Esophagus squamous epithelium (tissue), 5 donors: ENCODE measurements at regions not wholly inside any gene's neighbourhood (a gene's known extent, or its start where the extent isn't known, plus 50 kb on each side); places are given as distances from the start of the nearest gene placed in this dataset.
"Not testable (repeated sequence)": the region's sequence is repeated elsewhere in the genome, so short reads cannot be mapped to it uniquely, and the experiment has no call there.

Source experiments
- DNase-seq: peaks from one replicate; lab custom pipeline; 2025; lab: John Stamatoyannopoulos, UW
- H3K27ac ChIP-seq, 4 donors: fragments of 200-600 bp; sonication (generic); one replicate each; pipeline ENCODE4 v1.5.1; 2016 to 2019; ENCODE audit warnings: mild to moderate bottlenecking in 1 of 4
- H3K27me3 ChIP-seq, 4 donors: fragments of 200-600 bp; sonication (generic); 1 replicate in 3 of 4; 2 replicates in 1 of 4; pipeline versions ENCODE4 v1.5.1 to v1.6.0; 2017 to 2021; ENCODE audit warnings: antibody characterized with exemption in 1 of 4
- H3K36me3 ChIP-seq, 3 donors: fragments of 200-600 bp; sonication (generic); one replicate each; pipeline ENCODE4 v1.5.1; 2016 to 2019
- H3K4me1 ChIP-seq, 3 donors: fragments of 200-600 bp; sonication (generic); one replicate each; pipeline ENCODE4 v1.5.1; 2017 to 2019
- H3K4me3 ChIP-seq, 4 donors: fragments of 200-600 bp; sonication (generic); 1 replicate in 3 of 4; 2 replicates in 1 of 4; pipeline ENCODE4 v1.5.1; 2016 to 2019; ENCODE audit warnings: mild to moderate bottlenecking in 2 of 4, moderate library complexity in 1 of 4
- H3K9me3 ChIP-seq, 3 donors: fragments of 200-600 bp; sonication (generic); one replicate each; pipeline ENCODE4 v1.5.1; 2016 to 2019
- CTCF ChIP-seq, 6 experiments: fragments of 450-650 bp in 4 of 6; fragments of 200-600 bp in 2 of 6; sonication (generic) in 2 of 6; IDR thresholded peaks; one replicate each; pipeline ENCODE4 v1.5.1; 2016 to 2019; ENCODE audit warnings: antibody characterized with exemption in 6 of 6, mild to moderate bottlenecking in 4 of 6, moderate library complexity in 4 of 6
- POLR2A ChIP-seq, 4 donors: fragments of 450-650 bp; IDR thresholded peaks; one replicate each; pipeline ENCODE4 v1.6.1; 2017; ENCODE audit warnings: antibody characterized with exemption in 4 of 4, mild to moderate bottlenecking in 4 of 4, moderate library complexity in 3 of 4
- WGBS, 2 donors: methylation state at CpG; one replicate each; pipeline ENCODE4 v1.1.5; 2018; 5-methylcytosine and 5-hydroxymethylcytosine counted together
- intact Hi-C: fragments of 100-400 bp; cut with DNase I; formaldehyde crosslinking; loops from one replicate; pipeline ENCODE4 v1.15.0; 2022
- donor health status: DM: yes; HTN: yes; CAD: no.

GRCh38 chr9:78905986-78906755 lies 609.2 kb downstream of the PSAT1 start:
- Histone ChIP-seq H3K4me3 (no peak overlapping the region), H3K4me1 (no peaks in the 10 kb centered on the region), H3K27ac (no peak overlapping the region), H3K9me3 (no peaks in the 10 kb centered on the region), H3K27me3 (no peaks in the 10 kb centered on the region), H3K36me3 (no peaks in the 10 kb centered on the region)
- WGBS, 2 donors = 65 to 71% methylated on average over 5 of the region's 5 CpGs
- TF ChIP-seq POLR2A (IDR thresholded peaks at IDR 0.05) = no peak
- TF ChIP-seq CTCF (IDR thresholded peaks at IDR 0.05) = no peak
- DNase-seq = no peak
- intact Hi-C loops = no loop called here

GRCh38 chr9:78909566-78909965 lies 612.6 kb downstream of the PSAT1 start:
- Histone ChIP-seq H3K4me1 (no peaks in the 10 kb centered on the region), H3K36me3 (no peaks in the 10 kb centered on the region), H3K9me3 (no peaks in the 10 kb centered on the region), H3K27me3 (no peaks in the 10 kb centered on the region), H3K27ac (no peak overlapping the region), H3K4me3 (no peak overlapping the region)
- TF ChIP-seq CTCF (IDR thresholded peaks at IDR 0.05) (no peak), POLR2A (IDR thresholded peaks at IDR 0.05) (no peak)
- intact Hi-C loops = no loop called here
- DNase-seq = no peak
- 68 to 71% methylated on average over 2 of the region's 2 CpGs for WGBS, 2 donors

- WGBS, 2 donors = 80 to 100% methylated on average over 1 to 2 of the region's 2 CpGs
- H3K36me3 ChIP-seq, DNase-seq, H3K27me3 ChIP-seq, intact Hi-C loops, H3K9me3 ChIP-seq, H3K4me1 ChIP-seq, H3K4me3 ChIP-seq, H3K27ac ChIP-seq: not testable (repeated sequence)
Observed at GRCh38 chr9:78916884-78917283, 620.0 kb downstream of the PSAT1 start.

- no peak for DNase-seq
- Histone ChIP-seq H3K27ac (no peak overlapping the region), H3K4me1 (no peaks in the 10 kb centered on the region), H3K4me3 (no peak overlapping the region), H3K27me3 (no peaks in the 10 kb centered on the region), H3K9me3 (peaks cover 0 to 7% (median 0%) of the 10 kb centered on the region in 3 donors), H3K36me3 (no peaks in the 10 kb centered on the region)
- intact Hi-C loops = no loop called here
- 26 to 68% methylated on average over 3 of the region's 3 CpGs for WGBS, 2 donors
- TF ChIP-seq POLR2A (IDR thresholded peaks at IDR 0.05) = no peak
Observed at GRCh38 chr9:78918976-78919375, 622.1 kb downstream of the PSAT1 start.

GRCh38 chr9:78919701-78920100 lies 622.8 kb downstream of the PSAT1 start:
- TF ChIP-seq CTCF (IDR thresholded peaks at IDR 0.05) = no peak
- Histone ChIP-seq H3K4me1 (no peaks in the 10 kb centered on the region), H3K36me3 (no peaks in the 10 kb centered on the region), H3K4me3 (no peak overlapping the region), H3K9me3 (peaks cover 0 to 7% (median 0%) of the 10 kb centered on the region in 3 donors), H3K27ac (no peak overlapping the region), H3K27me3 (no peaks in the 10 kb centered on the region)
- DNase-seq = no peak
- 39 to 79% methylated on average over 2 of the region's 2 CpGs for WGBS, 2 donors
- intact Hi-C loops = no loop called here

GRCh38 chr9:78921341-78921740 lies 624.4 kb downstream of the PSAT1 start:
- peaks cover 0 to 7% (median 0%) of the 10 kb centered on the region in 3 donors for H3K9me3 ChIP-seq
- no peaks in the 10 kb centered on the region for H3K36me3 ChIP-seq
- intact Hi-C loops = no loop called here
- no peaks in the 10 kb centered on the region for H3K4me1 ChIP-seq
- WGBS, 2 donors = 69 to 75% methylated on average over 1 to 2 of the region's 2 CpGs
- H3K27me3 ChIP-seq = no peaks in the 10 kb centered on the region
- no peak overlapping the region for H3K27ac ChIP-seq
- TF ChIP-seq POLR2A (IDR thresholded peaks at IDR 0.05) = no peak
- TF ChIP-seq CTCF (IDR thresholded peaks at IDR 0.05) = no peak
- H3K4me3 ChIP-seq = no peak overlapping the region
- no peak for DNase-seq
